HG03139 (cell line): ENCODE measurements at regions not wholly inside any gene's neighbourhood (a gene's known extent, or its start where the extent isn't known, plus 50 kb on each side); places are given as distances from the start of the nearest gene placed in this dataset.
"Not testable (repeated sequence)": the region's sequence is repeated elsewhere in the genome, so short reads cannot be mapped to it uniquely, and the experiment has no call there.

ENCODE experiments used
- ATAC-seq: cut with Tn5 transposase; IDR thresholded peaks from one replicate; pipeline ENCODE4 v1.9.1; 2021; ENCODE audit not compliant: unreplicated experiment

- ATAC-seq, result no peak
Measured at GRCh38 chr2:182548031-182548950, 121.5 kb upstream of the PDE1A start.

- ATAC-seq, result no peak
Measured at GRCh38 chr2:182550234-182550633, 123.4 kb upstream of the PDE1A start.

- not testable (repeated sequence) for ATAC-seq
Measured at GRCh38 chr2:182552232-182552631, 125.4 kb upstream of the PDE1A start.

- not testable (repeated sequence) for ATAC-seq
Measured at GRCh38 chr2:182552785-182553184, 125.9 kb upstream of the PDE1A start.

- peak; percentile 99 for ATAC-seq
Measured at GRCh38 chr2:182553483-182553882, 126.6 kb upstream of the PDE1A start.

DNA sequence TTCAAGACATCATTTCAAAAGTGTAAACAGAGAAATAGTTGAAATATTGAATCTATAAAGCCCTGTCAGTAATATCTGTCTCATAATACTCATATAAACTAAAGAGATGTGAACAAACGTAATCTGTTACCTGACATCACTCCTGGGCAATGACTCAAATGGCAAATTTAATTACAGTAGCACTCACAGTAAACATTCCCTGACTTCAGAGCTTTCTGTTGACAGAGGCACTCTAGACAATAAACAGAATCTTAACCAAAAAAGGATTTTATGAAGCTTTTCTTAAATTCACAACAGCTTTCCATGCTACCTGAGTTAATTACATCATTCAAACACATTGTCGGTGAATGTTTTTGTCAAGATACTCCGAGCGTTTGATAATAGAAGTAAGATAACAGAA, 128.1 kb upstream of the PDE1A start:
- no peak for ATAC-seq

GRCh38 chr2:182558564-182558963, 131.7 kb upstream of the PDE1A start:
- ATAC-seq, result no peak

- no peak for ATAC-seq
Measured at GRCh38 chr2:182559623-182560022, 132.8 kb upstream of the PDE1A start.

GRCh38 chr2:182565911-182566567, 139.2 kb upstream of the PDE1A start:
- ATAC-seq, result no peak

- no peak for ATAC-seq
Measured at GRCh38 chr2:182573553-182573952, 142.5 kb upstream of the DNAJC10 start.

- ATAC-seq, result no peak
Measured at GRCh38 chr2:182577816-182578215, 138.2 kb upstream of the DNAJC10 start.

- ATAC-seq, result no peak
Measured at GRCh38 chr2:182581196-182581935, 134.7 kb upstream of the DNAJC10 start.

DNA sequence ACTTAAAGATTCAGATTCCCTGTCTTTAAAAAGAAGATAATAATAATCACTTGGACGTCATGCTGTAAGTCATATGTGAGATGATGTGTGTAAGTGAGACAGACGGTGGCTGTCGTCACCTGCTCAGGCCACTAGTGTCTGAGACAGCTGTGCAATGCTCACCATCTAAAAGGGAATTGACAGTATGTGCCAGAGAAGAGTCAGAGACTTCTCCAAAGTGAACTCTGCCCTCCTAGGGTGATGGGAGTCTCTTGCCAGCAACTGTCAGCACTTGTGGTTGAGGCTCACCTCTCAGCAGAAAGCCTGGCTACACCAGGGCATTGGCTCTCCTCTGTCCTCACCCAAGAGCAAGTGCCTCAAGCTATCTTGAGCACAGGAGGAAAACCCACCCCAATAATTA, 131.6 kb upstream of the DNAJC10 start:
- ATAC-seq, result no peak

DNA sequence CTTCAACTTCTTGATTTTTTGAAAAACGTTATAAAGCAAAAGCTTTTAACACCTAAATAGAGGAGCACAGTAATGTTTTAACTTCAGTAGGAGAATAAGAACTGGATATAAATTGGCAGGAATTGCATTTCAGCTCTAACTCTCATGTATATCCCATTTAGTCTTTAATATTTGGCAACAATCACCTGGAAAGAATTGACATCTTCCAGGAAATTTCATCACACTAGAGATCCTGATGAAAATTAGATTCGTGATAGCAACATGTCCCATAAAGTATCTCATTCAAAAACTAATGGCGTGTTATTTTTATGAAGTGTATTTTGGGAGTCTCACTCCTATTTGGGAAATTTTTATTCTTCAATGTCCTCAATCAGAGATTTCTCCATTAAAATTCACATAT, 131.1 kb upstream of the DNAJC10 start:
- no peak for ATAC-seq

DNA sequence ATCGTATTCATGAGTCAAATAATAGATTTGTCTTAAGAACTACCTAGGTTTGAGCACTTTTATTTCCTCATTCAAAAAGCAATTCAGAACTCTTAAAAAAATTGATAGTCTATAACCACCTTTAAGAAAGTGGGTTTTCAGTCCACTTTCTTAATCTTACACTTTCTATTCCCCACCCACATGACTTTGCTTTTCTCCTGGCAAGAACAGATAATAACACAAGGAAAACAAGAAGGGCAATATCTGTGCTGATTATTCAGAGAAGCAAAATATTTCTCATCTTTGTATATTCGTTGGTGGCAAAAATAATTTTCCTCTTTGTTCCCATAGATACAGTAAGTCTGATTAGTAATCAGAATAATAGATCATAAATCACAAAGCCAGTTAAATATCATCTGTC, 130.6 kb upstream of the DNAJC10 start:
- ATAC-seq, result no peak

- peak; percentile 53 for ATAC-seq
Measured at GRCh38 chr2:182586426-182586825, 129.6 kb upstream of the DNAJC10 start.

- ATAC-seq, result no peak
Measured at GRCh38 chr2:182587831-182588230, 128.2 kb upstream of the DNAJC10 start.

DNA sequence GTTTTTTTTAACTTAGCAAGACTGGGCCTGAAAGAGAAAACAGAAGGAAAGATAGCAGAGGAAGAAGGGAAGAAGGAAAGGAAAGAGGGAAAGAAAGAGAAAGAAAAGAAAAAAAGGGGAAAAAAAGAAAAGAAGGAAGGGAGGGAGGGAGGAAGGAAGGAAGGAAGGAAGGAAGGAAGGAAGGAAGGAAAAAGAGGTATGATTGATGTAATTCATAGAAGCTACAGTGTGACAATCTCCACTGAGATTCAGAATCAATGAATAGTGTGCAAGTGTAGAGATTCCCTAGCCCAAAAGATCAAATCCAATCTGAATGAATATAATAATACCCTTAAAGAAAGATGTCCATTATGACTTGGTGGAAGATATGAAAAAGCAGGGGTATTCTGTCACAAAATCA, 126.9 kb upstream of the DNAJC10 start:
- ATAC-seq, result no peak

DNA sequence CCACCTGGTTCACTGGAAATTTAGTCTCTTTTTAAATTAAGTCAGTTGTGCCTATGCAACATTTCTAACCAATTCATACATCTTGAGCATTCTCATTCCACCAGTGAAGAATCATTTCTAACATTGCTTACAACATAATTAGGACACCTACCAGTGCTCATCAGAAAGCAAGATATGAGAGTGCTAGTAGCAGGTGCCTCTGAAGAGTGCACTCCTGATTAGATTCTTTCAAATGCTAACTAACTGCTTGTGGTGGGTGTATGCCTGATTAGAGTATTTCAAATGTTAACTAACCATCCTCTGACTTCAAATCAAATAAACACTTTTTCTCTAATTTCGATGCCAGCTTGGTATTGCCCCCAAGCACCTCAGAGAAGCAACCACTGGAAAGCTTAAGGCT, 124.3 kb upstream of the DNAJC10 start:
- no peak for ATAC-seq

GRCh38 chr2:182592691-182593393, 123.2 kb upstream of the DNAJC10 start:
- no peak for ATAC-seq

GRCh38 chr2:182593394-182593975, 122.6 kb upstream of the DNAJC10 start:
- no peak for ATAC-seq
